Caco-2 (cell line): ENCODE measurements at regions not wholly inside any gene's neighbourhood (a gene's known extent, or its start where the extent isn't known, plus 50 kb on each side); places are given as distances from the start of the nearest gene placed in this dataset.

Experiments
- BruUV-seq: library from RNA; stranded (reverse); fragments of 400-500 nt; replicated peaks from 2 replicates; lab custom pipeline; 2021; lab: Mats Ljungman, UMichigan
- CTCF ChIA-PET: fragments of 300-600 bp; sonication (Branson Sonifier 250); formaldehyde crosslinking; loops from one replicate; lab custom pipeline; 2022; ENCODE audit warnings: antibody characterized with exemption; lab: Charles Lee
- POLR2A ChIA-PET: fragments of 300-600 bp; sonication (Branson Sonifier 250); formaldehyde crosslinking; loops from one replicate; lab custom pipeline; 2022; ENCODE audit warnings: antibody characterized with exemption; lab: Charles Lee
- DNase-seq, 2 experiments: peaks; one replicate each; pipeline versions ENCODE4 v3.0.0 to v3.0.0-alpha.2; 2020 to 2022
- H3K27me3 ChIP-seq: replicated peaks from 2 replicates; pipeline ENCODE4 v1.6.0; 2011; ENCODE audit warnings: low read length; ENCODE audit not compliant: control insufficient read depth, insufficient read depth
- H3K36me3 ChIP-seq: 2 replicates; pipeline ENCODE4 v1.5.1; 2011; ENCODE audit warnings: low read length; ENCODE audit not compliant: control insufficient read depth, insufficient read depth
- H3K4me1 ChIP-seq: fragments of 250-450 bp; sonication (Bioruptor Pico); 2 replicates; pipeline ENCODE4 v1.5.1; 2020; ENCODE audit warnings: mild to moderate bottlenecking
- H3K4me3 ChIP-seq: 2 replicates; pipeline ENCODE4 v1.5.1; 2011; ENCODE audit warnings: low read depth, mild to moderate bottlenecking, control low read depth, low read length
- H3K9me3 ChIP-seq: fragments of 250-450 bp; sonication (Bioruptor Pico); 2 replicates; pipeline ENCODE4 v1.5.1; 2020; ENCODE audit warnings: mild to moderate bottlenecking, moderate library complexity
- H3K27ac Mint-ChIP-seq: one replicate; pipeline ENCODE4 v1.8.0; 2022; ENCODE audit warnings: mixed read lengths; ENCODE audit not compliant: unreplicated experiment
- H3K27me3 Mint-ChIP-seq: one replicate; pipeline ENCODE4 v1.8.0; 2022; ENCODE audit warnings: mixed read lengths; ENCODE audit not compliant: insufficient read depth, unreplicated experiment
- H3K36me3 Mint-ChIP-seq: one replicate; pipeline ENCODE4 v1.8.0; 2022; ENCODE audit warnings: mild to moderate bottlenecking, mixed read lengths; ENCODE audit not compliant: insufficient read depth, unreplicated experiment
- H3K4me1 Mint-ChIP-seq: one replicate; pipeline ENCODE4 v1.8.0; 2022; ENCODE audit warnings: low read depth, mixed read lengths; ENCODE audit not compliant: unreplicated experiment
- H3K4me3 Mint-ChIP-seq: one replicate; pipeline ENCODE4 v1.8.0; 2022; ENCODE audit warnings: mild to moderate bottlenecking, moderate library complexity, mixed read lengths; ENCODE audit not compliant: unreplicated experiment
- H3K9me3 Mint-ChIP-seq: one replicate; pipeline ENCODE4 v1.8.0; 2022; ENCODE audit warnings: mixed read lengths; ENCODE audit not compliant: unreplicated experiment
- intact Hi-C: fragments of 100-400 bp; cut with micrococcal nuclease; formaldehyde crosslinking; loops from one replicate; pipeline ENCODE4 v1.10.0; 2022; ENCODE audit not compliant: unreplicated experiment
- TF ChIP-seq, protein P1 (sequence below), 2 experiments: fragments of 200-600 bp in 1 of 2; IDR thresholded peaks; 1 replicate in 1 of 2; 2 replicates in 1 of 2; pipeline versions ENCODE4 v1.5.1 to v1.8.0; 2011 to 2022; ENCODE audit warnings: antibody characterized with exemption in 1 of 2, control low read depth in 1 of 2, inconsistent platforms in 1 of 2, low read depth in 1 of 2, low read length in 1 of 2, mild to moderate bottlenecking in 1 of 2, moderate library complexity in 1 of 2; ENCODE audit not compliant: insufficient read depth in 1 of 2, severe bottlenecking in 1 of 2, unreplicated experiment in 1 of 2

DNA sequence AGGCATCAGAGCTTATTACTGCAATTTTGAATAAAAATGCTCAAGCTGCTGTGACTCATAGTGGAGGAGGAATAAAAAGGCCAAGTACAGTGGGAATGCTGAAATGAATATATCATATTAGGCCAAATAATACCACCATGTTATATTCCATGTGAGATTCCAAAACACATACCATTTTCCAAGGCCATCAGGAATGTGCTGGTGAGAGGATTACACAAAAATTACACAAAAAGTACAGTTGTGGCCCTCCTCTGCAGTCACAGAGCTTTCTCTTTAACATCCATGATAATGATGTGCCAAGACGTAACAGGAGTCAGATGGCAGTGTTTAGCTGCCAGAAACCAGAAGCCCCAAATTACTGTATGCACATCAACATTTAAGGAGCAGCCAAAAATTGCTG is 153.5 kb downstream of the PCDH18 start:
- intact Hi-C loops, result no loop called here
- Mint-ChIP-seq H3K4me3 (no peak overlapping the region), H3K27me3 (no peaks in the 10 kb centered on the region)

DNA sequence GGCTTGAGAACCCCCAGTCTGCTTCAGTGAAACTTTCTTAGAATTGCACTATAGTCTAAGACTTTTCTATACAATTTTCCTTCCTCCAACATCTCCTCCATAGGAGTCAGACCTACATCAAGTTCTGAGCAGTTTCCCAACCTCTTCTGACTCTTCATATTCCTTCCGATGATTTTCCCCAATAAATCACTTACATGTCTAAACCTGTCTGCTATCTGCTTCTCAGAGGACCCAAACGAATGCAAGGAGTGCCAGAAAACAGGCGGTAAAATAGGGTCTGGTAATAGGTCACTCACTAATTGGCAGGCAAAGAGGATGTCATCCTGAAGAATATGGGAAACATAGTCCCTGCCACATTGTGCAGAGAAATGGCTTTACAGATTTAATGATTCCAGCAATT is 153.9 kb downstream of the PCDH18 start:
- ChIA-PET CTCF (no interaction called here), POLR2A (no interaction called here)
- no peaks in the 10 kb centered on the region for H3K9me3 Mint-ChIP-seq
- H3K27ac Mint-ChIP-seq, result no peak overlapping the region
- Histone ChIP-seq H3K36me3 (no peaks in the 10 kb centered on the region), H3K4me3 (no peak overlapping the region), H3K27me3 (no peaks in the 10 kb centered on the region), H3K9me3 (no peaks in the 10 kb centered on the region), H3K4me1 (no peaks in the 10 kb centered on the region)
- TF ChIP-seq, protein P1, sequence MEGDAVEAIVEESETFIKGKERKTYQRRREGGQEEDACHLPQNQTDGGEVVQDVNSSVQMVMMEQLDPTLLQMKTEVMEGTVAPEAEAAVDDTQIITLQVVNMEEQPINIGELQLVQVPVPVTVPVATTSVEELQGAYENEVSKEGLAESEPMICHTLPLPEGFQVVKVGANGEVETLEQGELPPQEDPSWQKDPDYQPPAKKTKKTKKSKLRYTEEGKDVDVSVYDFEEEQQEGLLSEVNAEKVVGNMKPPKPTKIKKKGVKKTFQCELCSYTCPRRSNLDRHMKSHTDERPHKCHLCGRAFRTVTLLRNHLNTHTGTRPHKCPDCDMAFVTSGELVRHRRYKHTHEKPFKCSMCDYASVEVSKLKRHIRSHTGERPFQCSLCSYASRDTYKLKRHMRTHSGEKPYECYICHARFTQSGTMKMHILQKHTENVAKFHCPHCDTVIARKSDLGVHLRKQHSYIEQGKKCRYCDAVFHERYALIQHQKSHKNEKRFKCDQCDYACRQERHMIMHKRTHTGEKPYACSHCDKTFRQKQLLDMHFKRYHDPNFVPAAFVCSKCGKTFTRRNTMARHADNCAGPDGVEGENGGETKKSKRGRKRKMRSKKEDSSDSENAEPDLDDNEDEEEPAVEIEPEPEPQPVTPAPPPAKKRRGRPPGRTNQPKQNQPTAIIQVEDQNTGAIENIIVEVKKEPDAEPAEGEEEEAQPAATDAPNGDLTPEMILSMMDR (IDR thresholded peaks at IDR 0.05; ENCODE audit: insufficient read depth in 1 of 2, low read depth in 1 of 2, low read length in 1 of 2, severe bottlenecking in 1 of 2, unreplicated experiment in 1 of 2), result no peak
- H3K36me3 Mint-ChIP-seq, result no peaks in the 10 kb centered on the region
- no peaks in the 10 kb centered on the region for H3K27me3 Mint-ChIP-seq
- intact Hi-C loops, result no loop called here
- no peak for DNase-seq
- H3K4me1 Mint-ChIP-seq, result no peaks in the 10 kb centered on the region
- no peak overlapping the region for H3K4me3 Mint-ChIP-seq
- no TSS peak for BruUV-seq

More for the DNA sequence above, 153.5 kb downstream of the PCDH18 start:
- no TSS peak for BruUV-seq
- POLR2A ChIA-PET, result no interaction called here
- H3K27me3 ChIP-seq, result no peaks in the 10 kb centered on the region
- no peaks in the 10 kb centered on the region for H3K36me3 Mint-ChIP-seq
- TF ChIP-seq, protein P1 (IDR thresholded peaks at IDR 0.05; ENCODE audit: insufficient read depth in 1 of 2, low read depth in 1 of 2, low read length in 1 of 2, severe bottlenecking in 1 of 2, unreplicated experiment in 1 of 2), result no peak
- no peaks in the 10 kb centered on the region for H3K9me3 Mint-ChIP-seq
- H3K27ac Mint-ChIP-seq, result no peak overlapping the region
- H3K4me1 Mint-ChIP-seq, result no peaks in the 10 kb centered on the region
- no peaks in the 10 kb centered on the region for H3K36me3 ChIP-seq
- CTCF ChIA-PET, result no interaction called here
- no peaks in the 10 kb centered on the region for H3K4me1 ChIP-seq
- H3K9me3 ChIP-seq, result no peaks in the 10 kb centered on the region
- no peak overlapping the region for H3K4me3 ChIP-seq
- no peak for DNase-seq

DNA sequence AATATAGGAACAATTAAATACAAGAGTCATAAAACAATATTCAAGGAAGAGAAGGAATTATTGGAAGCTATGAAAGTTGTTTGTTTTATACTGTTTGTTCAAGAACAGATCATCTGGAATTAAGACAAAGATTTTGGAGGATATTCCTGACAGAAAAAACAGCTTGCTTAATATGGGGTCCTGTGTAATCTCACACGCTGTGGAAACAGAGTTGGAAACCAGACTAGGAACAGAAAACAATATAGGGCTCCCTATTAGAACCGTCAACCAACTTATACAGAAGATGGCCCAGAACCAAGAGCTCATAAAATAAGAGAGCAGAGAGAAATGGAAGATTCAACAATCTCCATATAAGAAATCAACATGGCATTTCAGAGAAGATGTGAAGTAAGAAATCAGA is 156.0 kb downstream of the PCDH18 start:
- Mint-ChIP-seq H3K9me3 (no peaks in the 10 kb centered on the region), H3K27me3 (no peaks in the 10 kb centered on the region), H3K4me1 (no peaks in the 10 kb centered on the region), H3K36me3 (no peaks in the 10 kb centered on the region), H3K4me3 (no peak overlapping the region), H3K27ac (no peak overlapping the region)
- no peaks in the 10 kb centered on the region for H3K4me1 ChIP-seq
- DNase-seq, result no peak
- CTCF ChIA-PET, result no interaction called here
- no peaks in the 10 kb centered on the region for H3K9me3 ChIP-seq
- POLR2A ChIA-PET, result no interaction called here
- intact Hi-C loops, result no loop called here
- TF ChIP-seq, protein P1 (IDR thresholded peaks at IDR 0.05; ENCODE audit: insufficient read depth in 1 of 2, low read depth in 1 of 2, low read length in 1 of 2, severe bottlenecking in 1 of 2, unreplicated experiment in 1 of 2), result no peak
- no peaks in the 10 kb centered on the region for H3K36me3 ChIP-seq
- H3K27me3 ChIP-seq, result no peaks in the 10 kb centered on the region
- no TSS peak for BruUV-seq
- no peak overlapping the region for H3K4me3 ChIP-seq
